NCI-H1417 (cell line): ENCODE measurements at regions not wholly inside any gene's neighbourhood (a gene's known extent, or its start where the extent isn't known, plus 50 kb on each side); places are given as distances from the start of the nearest gene placed in this dataset.
"Not testable (repeated sequence)": the region's sequence is repeated elsewhere in the genome, so short reads cannot be mapped to it uniquely, and the experiment has no call there.

ENCODE experiments used
- DNase-seq, 3 experiments: peaks; one replicate each; lab custom pipeline; 2025; lab: John Stamatoyannopoulos, UW

- peak; percentile 15 to 61 (median 44) for DNase-seq
Measured at GRCh38 chr3:61381745-61382392, 130.6 kb upstream of the FHIT start.

GRCh38 chr3:61387817-61388216 is 136.6 kb upstream of the FHIT start:
- no peak for DNase-seq

GRCh38 chr3:61393480-61393947 is 142.3 kb upstream of the FHIT start:
- not testable (repeated sequence) for DNase-seq

- no peak for DNase-seq
Measured at GRCh38 chr3:61401359-61401758, 150.1 kb upstream of the FHIT start.

- DNase-seq, result no peak
Measured at GRCh38 chr3:61407397-61407796, 154.0 kb upstream of the PTPRG start.

- peak in 1 of 3 experiments; percentile 22 for DNase-seq
Measured at GRCh38 chr3:61409638-61410037, 151.7 kb upstream of the PTPRG start.

- DNase-seq, result not testable (repeated sequence)
Measured at GRCh38 chr3:61410358-61410757, 151.0 kb upstream of the PTPRG start.

GRCh38 chr3:61411009-61411662 is 150.2 kb upstream of the PTPRG start:
- no peak for DNase-seq

- DNase-seq, result no peak
Measured at GRCh38 chr3:61414456-61414855, 146.9 kb upstream of the PTPRG start.

- DNase-seq, result peak in 1 of 3 experiments; percentile 13
Measured at GRCh38 chr3:61415201-61415600, 146.2 kb upstream of the PTPRG start.

- DNase-seq, result no peak
Measured at GRCh38 chr3:61416618-61417017, 144.8 kb upstream of the PTPRG start.

GRCh38 chr3:61417352-61417751 is 144.0 kb upstream of the PTPRG start:
- DNase-seq, result no peak

- no peak for DNase-seq
Measured at GRCh38 chr3:61420136-61420759, 141.1 kb upstream of the PTPRG start.

GRCh38 chr3:61422945-61423673 is 138.3 kb upstream of the PTPRG start:
- DNase-seq, result peak in 1 of 3 experiments; percentile 11

GRCh38 chr3:61425356-61425755 is 136.0 kb upstream of the PTPRG start:
- no peak for DNase-seq

- no peak for DNase-seq
Measured at GRCh38 chr3:61429106-61429505, 132.3 kb upstream of the PTPRG start.

- not testable (repeated sequence) for DNase-seq
Measured at GRCh38 chr3:61434901-61435300, 126.5 kb upstream of the PTPRG start.

GRCh38 chr3:61435361-61435760 is 126.0 kb upstream of the PTPRG start:
- DNase-seq, result not testable (repeated sequence)

- DNase-seq, result no peak
Measured at GRCh38 chr3:61438253-61439121, 122.9 kb upstream of the PTPRG start.

- peak; percentile 5 to 52 (median 41) for DNase-seq
Measured at GRCh38 chr3:61439122-61439458, 122.3 kb upstream of the PTPRG start.

- no peak for DNase-seq
Measured at GRCh38 chr3:61442696-61443095, 118.7 kb upstream of the PTPRG start.

GRCh38 chr3:61443886-61444285 is 117.5 kb upstream of the PTPRG start:
- DNase-seq, result peak in 1 of 3 experiments; percentile 3
